ENCODE measurements at regions not wholly inside any gene's neighbourhood (a gene's known extent, or its start where the extent isn't known, plus 50 kb on each side); places are given as distances from the start of the nearest gene placed in this dataset.
A peak's percentile ranks its signal among the peaks of the same experiment; 100 is the strongest.

DNA sequence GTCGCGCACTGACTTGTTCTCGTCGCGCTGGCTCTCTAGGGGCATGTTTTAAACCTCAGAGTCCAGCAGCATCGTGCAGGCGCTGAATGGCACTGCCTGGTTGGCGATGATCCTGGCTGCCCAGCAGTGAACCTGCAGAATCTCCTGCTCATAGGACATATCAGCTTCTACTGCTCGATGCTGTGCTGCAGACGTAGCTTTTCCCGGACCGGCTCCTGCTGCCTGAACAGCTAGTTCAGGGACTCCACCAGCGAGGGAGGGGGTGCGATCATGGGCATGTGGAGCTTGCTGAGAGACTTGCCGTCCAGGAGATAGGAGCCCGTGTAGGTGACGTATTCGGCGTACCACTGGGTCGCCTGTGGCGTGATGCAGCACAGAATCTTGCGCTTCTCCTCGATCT is 890.0 kb upstream of the LRRTM1 start:
- ChIA-PET POLR2A (no interaction called here), CTCF (no interaction called here)
- DNase-seq (peak in 1 of 14 experiments; percentile 4), ATAC-seq (ENCODE audit: poor library complexity) (no peak)
- Histone ChIP-seq H3K27me3 (ENCODE audit: control insufficient read depth in 1 of 2, insufficient read depth in 2 of 2, low read length in 2 of 2) (no peaks in the 10 kb centered on the region), H3K36me3 (ENCODE audit: insufficient read depth, low read length) (no peaks in the 10 kb centered on the region), H3K9me3 (ENCODE audit: control insufficient read depth in 1 of 2, insufficient read depth in 1 of 2, low read length in 2 of 2) (peaks cover 0 to 45% of the 10 kb centered on the region in 2 experiments), H3K27ac (ENCODE audit: low read depth in 1 of 2, low read length in 2 of 2) (no peak overlapping the region), H3K4me1 (ENCODE audit: insufficient read depth, low read length) (no peaks in the 10 kb centered on the region), H3K4me3 (ENCODE audit: low read length) (no peak overlapping the region)
- peaks cover 5% of the 10 kb centered on the region for H3K9me3 Mint-ChIP-seq
- intact Hi-C loops (cut with DNase I, micrococcal nuclease): no loop called here
- no peak overlapping the region for H3K27ac Mint-ChIP-seq
- no peak overlapping the region for H3K4me3 Mint-ChIP-seq
- TF ChIP-seq, protein P1, sequence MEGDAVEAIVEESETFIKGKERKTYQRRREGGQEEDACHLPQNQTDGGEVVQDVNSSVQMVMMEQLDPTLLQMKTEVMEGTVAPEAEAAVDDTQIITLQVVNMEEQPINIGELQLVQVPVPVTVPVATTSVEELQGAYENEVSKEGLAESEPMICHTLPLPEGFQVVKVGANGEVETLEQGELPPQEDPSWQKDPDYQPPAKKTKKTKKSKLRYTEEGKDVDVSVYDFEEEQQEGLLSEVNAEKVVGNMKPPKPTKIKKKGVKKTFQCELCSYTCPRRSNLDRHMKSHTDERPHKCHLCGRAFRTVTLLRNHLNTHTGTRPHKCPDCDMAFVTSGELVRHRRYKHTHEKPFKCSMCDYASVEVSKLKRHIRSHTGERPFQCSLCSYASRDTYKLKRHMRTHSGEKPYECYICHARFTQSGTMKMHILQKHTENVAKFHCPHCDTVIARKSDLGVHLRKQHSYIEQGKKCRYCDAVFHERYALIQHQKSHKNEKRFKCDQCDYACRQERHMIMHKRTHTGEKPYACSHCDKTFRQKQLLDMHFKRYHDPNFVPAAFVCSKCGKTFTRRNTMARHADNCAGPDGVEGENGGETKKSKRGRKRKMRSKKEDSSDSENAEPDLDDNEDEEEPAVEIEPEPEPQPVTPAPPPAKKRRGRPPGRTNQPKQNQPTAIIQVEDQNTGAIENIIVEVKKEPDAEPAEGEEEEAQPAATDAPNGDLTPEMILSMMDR (IDR thresholded peaks at IDR 0.05): no peak
- no peaks in the 10 kb centered on the region for H3K36me3 Mint-ChIP-seq (ENCODE audit: low read depth)
- no peaks in the 10 kb centered on the region for H3K4me1 Mint-ChIP-seq (ENCODE audit: low read depth)
- H3K27me3 Mint-ChIP-seq: no peaks in the 10 kb centered on the region

DNA sequence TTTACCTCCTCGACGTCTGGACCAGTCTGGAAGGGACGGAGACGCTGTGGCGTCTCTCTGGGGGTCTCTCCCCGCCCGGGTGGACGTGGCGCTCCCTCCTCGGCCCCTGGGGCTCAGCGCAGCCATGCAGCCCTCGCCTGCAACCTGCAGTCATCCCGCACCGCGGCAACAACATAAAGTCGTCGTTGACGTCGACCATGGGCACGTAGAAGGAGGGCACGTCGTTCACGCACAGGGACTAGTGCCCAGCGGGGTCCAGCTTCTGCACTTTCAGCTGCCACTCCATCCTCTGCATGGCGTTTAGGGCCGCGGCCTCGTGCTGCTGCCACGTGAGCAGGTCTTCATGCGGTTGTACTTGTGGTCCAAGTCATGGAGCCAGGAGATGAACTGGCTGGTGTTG is 889.6 kb upstream of the LRRTM1 start:
- H3K27ac ChIP-seq (ENCODE audit: low read depth in 1 of 2, low read length in 2 of 2): no peak overlapping the region
- Mint-ChIP-seq H3K4me1 (ENCODE audit: low read depth) (no peaks in the 10 kb centered on the region), H3K27ac (no peak overlapping the region), H3K4me3 (no peak overlapping the region), H3K36me3 (ENCODE audit: low read depth) (no peaks in the 10 kb centered on the region), H3K9me3 (peaks cover 5% of the 10 kb centered on the region), H3K27me3 (no peaks in the 10 kb centered on the region)
- TF ChIP-seq, protein P1 (IDR thresholded peaks at IDR 0.05): no peak
- H3K27me3 ChIP-seq (ENCODE audit: control insufficient read depth in 1 of 2, insufficient read depth in 2 of 2, low read length in 2 of 2): no peaks in the 10 kb centered on the region
- H3K4me1 ChIP-seq (ENCODE audit: insufficient read depth, low read length): no peaks in the 10 kb centered on the region
- H3K9me3 ChIP-seq (ENCODE audit: control insufficient read depth in 1 of 2, insufficient read depth in 1 of 2, low read length in 2 of 2): peaks cover 0 to 43% of the 10 kb centered on the region in 2 experiments
- DNase-seq: peak in 1 of 14 experiments; percentile 9
- CTCF ChIA-PET: no interaction called here
- no peak overlapping the region for H3K4me3 ChIP-seq (ENCODE audit: low read length)
- intact Hi-C loops (cut with DNase I, micrococcal nuclease): no loop called here
- POLR2A ChIA-PET: no interaction called here
- ATAC-seq (ENCODE audit: poor library complexity): no peak
- no peaks in the 10 kb centered on the region for H3K36me3 ChIP-seq (ENCODE audit: insufficient read depth, low read length)

DNA sequence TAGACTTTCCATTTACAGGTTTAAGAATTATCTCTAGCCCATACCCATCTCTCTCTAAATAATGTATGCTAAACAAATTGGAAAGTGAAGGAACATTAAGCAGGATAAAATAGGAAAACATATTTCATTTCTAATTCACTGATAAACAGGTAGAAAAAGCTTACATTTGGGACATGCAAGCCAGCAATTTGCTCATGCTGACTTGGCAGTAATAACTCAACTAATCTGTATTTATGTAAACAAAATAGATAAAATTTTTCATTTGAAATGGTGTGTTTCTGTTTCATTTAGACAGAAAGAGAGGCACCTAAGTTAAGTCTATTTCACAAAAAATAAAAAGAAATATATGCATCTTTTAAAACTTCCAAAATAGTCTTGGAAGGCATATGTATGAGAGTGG is 877.3 kb upstream of the LRRTM1 start:
- ChIA-PET POLR2A (no interaction called here), CTCF (no interaction called here)
- Mint-ChIP-seq H3K4me1 (ENCODE audit: low read depth) (no peaks in the 10 kb centered on the region), H3K9me3 (peaks cover 10% of the 10 kb centered on the region), H3K36me3 (ENCODE audit: low read depth) (no peaks in the 10 kb centered on the region), H3K27ac (no peak overlapping the region), H3K27me3 (no peaks in the 10 kb centered on the region), H3K4me3 (no peak overlapping the region)
- H3K27me3 ChIP-seq (ENCODE audit: control insufficient read depth in 1 of 2, insufficient read depth in 2 of 2, low read length in 2 of 2): no peaks in the 10 kb centered on the region
- TF ChIP-seq, protein P1 (IDR thresholded peaks at IDR 0.05): no peak
- DNase-seq (no peak), ATAC-seq (ENCODE audit: poor library complexity) (no peak)
- H3K36me3 ChIP-seq (ENCODE audit: insufficient read depth, low read length): no peaks in the 10 kb centered on the region
- H3K4me1 ChIP-seq (ENCODE audit: insufficient read depth, low read length): no peaks in the 10 kb centered on the region
- no peak overlapping the region for H3K4me3 ChIP-seq (ENCODE audit: low read length)
- peaks cover 0 to 10% of the 10 kb centered on the region in 2 experiments for H3K9me3 ChIP-seq (ENCODE audit: control insufficient read depth in 1 of 2, insufficient read depth in 1 of 2, low read length in 2 of 2)
- intact Hi-C loops (cut with DNase I, micrococcal nuclease): no loop called here
- H3K27ac ChIP-seq (ENCODE audit: low read depth in 1 of 2, low read length in 2 of 2): no peak overlapping the region
